Fibroblast of lung (primary cell): ENCODE measurements at regions not wholly inside any gene's neighbourhood (a gene's known extent, or its start where the extent isn't known, plus 50 kb on each side); places are given as distances from the start of the nearest gene placed in this dataset.

Experiments
- CTCF ChIP-seq, 2 donors: IDR thresholded peaks in 1 of 2; conservative IDR thresholded peaks in 1 of 2; 1 replicate in 1 of 2; 2 replicates in 1 of 2; pipeline ENCODE4 v1.5.1; 2011 to 2012; ENCODE audit warnings: low read length in 2 of 2, control low read depth in 1 of 2, inconsistent platforms in 1 of 2, low read depth in 1 of 2, mild to moderate bottlenecking in 1 of 2
- EZH2 ChIP-seq: IDR thresholded peaks from 2 replicates; pipeline ENCODE4 v1.5.1; 2012; ENCODE audit warnings: low read length, control low read depth, mild to moderate bottlenecking; ENCODE audit errors: missing control alignments

- no peak for TF ChIP-seq EZH2
- TF ChIP-seq CTCF (conservative IDR thresholded peaks at IDR 0.05 in 1 of 2, IDR thresholded peaks at IDR 0.05 in 1 of 2; ENCODE audit: low read depth in 1 of 2, low read length in 2 of 2), result no peak
Observed at GRCh38 chr6:164690241-164690640, 619.2 kb downstream of the C6orf118 start.
